ENCODE measurements at regions not wholly inside any gene's neighbourhood (a gene's known extent, or its start where the extent isn't known, plus 50 kb on each side); places are given as distances from the start of the nearest gene placed in this dataset.

DNA sequence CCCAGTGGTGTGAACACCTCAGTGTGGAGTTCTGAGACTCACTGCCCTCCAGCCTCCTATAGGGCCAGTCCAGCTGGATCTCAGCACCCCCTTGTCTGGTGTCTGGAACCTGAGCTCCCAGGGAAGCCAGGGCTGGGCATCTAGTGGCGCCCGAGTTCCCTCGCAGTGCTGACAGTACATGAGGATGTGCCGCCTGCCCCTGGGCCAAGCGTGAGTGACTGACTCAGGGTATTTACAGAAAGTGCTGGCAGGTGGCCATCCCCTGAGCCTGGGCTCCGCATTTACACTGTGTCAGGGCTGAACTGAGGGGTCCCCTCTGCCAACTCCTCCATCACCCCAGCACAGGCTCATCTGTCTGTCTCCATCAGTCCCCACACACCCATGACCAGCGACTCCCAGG lies 185.3 kb downstream of the BRD1 start:
- no peak overlapping the region for H3K4me3 ChIP-seq (ENCODE audit: low read depth, low read length)

DNA sequence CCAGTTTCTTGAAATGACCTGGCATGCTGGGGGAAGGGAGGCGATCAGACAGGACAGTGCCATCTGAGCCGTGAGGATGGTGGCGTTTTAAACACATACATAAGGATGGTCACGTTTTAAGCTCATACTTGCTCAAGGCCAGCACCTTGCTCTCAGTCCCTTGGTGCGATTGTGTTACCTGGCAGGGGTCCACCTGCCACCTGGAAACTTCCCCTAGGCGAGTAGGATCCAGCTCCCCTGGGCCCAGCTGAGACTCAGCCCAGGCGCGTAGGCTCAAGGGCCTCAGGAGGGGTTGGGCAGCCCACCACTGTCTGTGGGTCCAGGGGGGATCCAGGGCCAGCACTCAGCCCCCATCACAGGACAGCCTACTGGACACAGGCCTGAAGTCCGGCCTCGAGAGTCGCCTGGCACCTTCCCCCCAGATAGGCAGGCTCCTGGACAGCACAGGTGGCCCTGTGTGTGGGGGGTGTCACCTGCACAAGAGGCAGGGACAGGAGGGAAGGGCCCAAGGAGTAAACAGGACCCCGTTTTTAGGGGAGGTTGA lies 185.8 kb downstream of the BRD1 start:
- H3K4me3 ChIP-seq (ENCODE audit: low read depth, low read length): no peak overlapping the region

DNA sequence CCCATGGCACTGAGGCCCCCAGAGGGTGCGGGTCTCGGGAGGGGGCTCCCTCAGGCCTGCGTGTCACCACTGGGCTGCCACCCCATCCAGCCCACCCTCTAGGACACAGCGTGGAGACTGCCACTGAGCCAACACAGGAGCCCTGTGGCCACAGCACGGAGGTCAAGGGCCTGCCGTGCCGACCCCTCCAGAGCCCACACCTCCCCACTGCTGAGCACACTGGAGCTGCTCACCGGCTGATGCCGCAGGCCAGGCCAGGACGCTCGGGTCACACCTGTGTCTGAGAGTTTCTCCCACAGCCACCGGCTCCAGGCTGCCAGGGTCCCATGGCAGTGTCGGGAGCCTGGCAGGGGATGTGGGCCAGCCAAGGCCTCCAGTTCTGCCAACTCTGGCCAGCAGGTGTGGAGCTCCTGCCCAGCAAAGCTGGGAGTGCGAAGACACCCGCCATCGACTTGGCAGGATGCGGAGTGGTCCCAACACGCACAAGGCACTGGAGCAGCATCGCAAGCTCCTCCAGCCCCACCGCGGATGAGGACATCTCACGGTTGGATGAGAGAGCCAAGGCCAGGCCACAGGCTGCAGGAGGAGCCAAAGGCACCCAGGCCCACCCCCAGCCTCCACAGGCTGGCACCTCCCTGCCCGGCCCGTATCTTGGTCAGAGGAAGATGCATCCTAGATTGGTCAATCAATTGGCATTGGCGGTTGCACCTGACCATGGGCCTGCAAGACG lies 187.1 kb downstream of the BRD1 start:
- no peak overlapping the region for H3K4me3 ChIP-seq (ENCODE audit: low read depth, low read length)

DNA sequence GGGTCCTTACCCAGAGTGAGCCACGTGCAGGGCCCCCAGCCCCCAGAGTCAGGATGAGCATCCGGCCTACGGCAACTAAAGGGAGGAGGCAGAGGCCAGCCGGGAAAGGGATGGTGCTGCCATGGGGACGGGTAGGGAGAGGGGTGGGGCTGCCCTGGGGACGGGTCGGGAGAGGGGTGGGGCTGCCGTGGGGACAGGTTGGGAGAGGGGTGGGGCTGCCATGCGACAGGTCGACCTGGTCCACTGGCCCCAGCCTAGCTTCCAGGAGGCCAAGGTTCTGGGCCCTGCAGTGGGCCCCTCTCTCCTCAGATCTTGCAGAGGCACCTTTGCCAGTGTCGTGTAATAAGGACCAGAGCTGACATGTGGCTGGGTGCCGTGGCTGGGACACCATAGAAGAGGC lies 187.7 kb downstream of the BRD1 start:
- H3K4me3 ChIP-seq (ENCODE audit: low read depth, low read length): no peak overlapping the region

DNA sequence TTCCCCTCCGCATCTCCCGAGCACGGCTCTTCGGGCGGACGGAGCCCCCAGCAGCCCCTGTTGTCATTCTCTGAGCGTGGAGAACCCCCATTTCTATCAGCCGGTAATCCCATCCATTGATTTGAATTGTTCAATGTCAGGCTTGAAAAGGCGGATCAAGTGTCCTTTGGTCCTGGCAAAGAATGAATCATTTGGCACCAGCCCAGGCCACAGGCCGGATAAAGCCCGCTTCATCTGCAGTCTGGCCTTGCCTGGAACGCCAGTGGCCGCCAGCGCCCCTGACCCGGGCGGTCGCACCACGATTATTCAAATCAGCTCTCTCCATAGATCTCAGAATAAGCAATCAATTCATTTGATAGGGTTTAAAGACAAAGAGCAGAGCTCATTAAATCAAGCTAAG lies 188.9 kb downstream of the BRD1 start:
- no peak overlapping the region for H3K4me3 ChIP-seq (ENCODE audit: low read depth, low read length)

DNA sequence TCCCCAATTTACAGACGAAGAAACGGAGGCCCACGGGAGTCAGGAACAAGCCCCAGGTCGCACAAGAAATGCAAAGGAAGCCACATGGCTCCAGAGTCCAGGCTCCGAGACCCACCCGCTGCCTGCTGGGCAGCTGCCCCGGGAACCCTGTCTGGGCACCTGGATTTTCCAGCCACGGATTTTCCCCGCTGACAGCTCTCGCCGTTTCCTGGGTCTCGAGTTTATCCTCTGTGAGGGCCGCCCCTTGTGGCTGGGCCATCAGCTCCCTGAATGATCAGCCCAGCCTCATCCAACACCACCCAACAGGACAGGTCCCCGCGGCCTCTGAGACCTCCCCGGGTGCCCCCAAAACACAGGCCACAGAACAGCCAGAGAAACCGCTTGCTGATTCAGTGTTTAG lies 189.7 kb downstream of the BRD1 start:
- H3K4me3 ChIP-seq (ENCODE audit: low read depth, low read length): no peak overlapping the region

DNA sequence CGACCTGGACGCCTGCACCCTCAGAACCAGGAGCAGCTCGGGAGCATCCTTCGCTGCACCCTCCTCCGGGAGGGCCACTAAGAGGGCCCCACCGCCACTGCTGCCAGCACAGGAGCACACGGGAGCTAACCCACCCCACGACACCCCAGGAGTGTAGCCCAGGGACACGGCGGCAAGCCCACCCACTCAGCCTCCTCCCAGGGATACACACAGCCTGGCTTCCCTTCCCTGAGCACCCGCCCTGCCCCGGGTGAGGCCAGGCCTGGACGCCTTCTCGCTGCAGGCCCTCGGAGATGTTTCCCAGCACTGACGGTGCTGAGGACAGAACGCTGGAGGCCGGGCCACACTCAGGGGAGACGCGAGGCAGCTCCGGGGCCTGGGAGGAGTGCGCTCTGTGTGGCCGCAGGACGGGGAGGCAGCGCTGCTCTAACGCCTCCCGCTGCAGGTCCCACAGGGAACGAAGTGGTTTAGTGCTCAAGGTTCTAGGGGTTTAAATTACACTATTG lies 190.4 kb downstream of the BRD1 start:
- no peak overlapping the region for H3K4me3 ChIP-seq (ENCODE audit: low read depth, low read length)

DNA sequence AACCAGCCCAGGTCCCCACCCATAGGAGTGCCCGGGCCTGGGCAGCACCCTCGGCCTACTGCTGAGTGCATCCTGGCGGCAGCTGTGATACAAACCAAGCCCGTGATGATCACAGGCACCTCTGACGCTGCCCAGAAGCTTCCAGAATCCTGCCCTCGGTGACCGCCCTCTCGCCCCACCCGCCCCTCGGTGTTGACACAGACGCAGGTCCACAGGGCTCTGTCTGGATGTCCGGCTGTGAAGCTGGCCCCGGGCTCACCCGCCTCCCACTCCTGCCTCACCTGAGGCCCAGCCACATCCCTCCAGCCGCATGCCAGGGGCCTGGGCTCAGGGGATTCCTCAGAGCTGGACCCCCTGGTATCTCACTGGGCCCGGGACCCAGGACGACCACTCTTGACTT lies 191.0 kb downstream of the BRD1 start:
- H3K4me3 ChIP-seq (ENCODE audit: low read depth, low read length): no peak overlapping the region

DNA sequence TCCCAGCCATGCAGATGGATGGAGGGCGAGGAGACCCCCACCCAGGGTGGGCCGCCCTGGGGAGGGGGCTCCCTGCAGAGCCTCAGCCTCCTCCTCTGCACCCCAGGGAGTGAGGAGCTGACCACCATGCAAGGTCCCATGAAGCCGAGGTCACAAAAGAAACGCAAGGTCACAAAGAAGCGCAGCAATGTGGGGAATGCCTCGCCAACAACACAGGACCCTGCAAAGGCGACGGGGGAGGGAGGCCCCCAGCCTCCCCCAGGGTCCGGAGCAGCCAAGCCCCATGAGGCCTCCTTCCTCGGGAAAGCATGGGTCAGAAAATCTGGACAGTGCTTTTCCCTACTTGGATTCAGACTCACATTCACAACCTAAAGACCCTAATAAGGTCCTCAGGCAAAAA lies 191.5 kb downstream of the BRD1 start:
- H3K4me3 ChIP-seq (ENCODE audit: low read depth, low read length): no peak overlapping the region

DNA sequence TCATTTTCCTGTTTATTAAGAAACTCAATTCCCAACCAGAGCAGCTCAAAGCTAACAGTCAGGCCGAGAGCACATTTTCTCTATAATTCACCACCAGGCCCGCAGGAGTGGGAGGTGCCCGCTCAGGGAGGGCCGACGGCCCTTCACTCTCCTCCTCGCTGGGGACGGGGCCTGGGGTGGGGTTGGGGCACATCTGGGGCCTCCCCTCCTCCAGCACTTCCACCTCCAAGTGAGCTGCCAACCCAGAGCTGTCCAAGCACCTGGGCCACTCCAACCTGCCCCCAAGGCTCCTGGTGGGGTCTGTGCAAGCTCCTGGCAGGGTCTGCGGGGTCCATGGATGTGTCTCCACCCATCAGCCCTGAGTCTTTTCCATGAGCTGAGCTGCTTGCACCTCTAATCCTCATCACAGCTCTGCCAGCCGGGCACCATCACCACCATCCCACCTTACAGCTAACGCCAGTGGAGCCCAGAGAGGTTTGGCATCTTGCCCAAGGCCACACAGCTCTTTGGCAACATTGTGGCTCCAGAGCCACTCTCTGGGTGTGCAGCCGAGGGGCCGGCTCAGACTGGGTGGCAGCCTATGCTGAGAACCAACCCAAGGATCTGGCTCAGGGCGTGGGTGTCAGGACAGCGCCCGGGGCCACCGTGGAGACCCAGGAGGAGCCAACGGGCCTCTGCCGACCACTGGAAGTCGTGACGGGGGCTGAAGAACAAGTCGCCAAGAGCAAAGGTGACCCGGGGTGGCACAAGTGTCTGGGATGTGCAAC lies 193.5 kb downstream of the BRD1 start:
- H3K4me3 ChIP-seq (ENCODE audit: low read depth, low read length): no peak overlapping the region

DNA sequence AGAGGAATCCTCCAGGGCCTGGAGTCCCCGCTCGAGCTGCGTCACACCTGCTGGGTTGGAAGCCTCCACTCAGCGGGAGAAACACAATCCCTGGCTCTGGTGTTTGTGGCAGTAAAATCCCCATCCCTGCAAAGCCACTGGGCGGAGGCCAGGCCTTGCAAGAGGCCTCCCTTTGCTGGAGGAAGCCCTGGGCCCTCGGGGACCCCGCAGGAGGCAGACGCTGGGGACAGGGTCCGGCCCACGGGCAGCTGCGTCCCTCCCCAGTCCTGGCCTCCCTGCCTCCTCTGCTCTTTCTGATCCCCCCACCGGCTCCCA lies 194.7 kb downstream of the BRD1 start:
- no peak overlapping the region for H3K4me3 ChIP-seq (ENCODE audit: low read depth, low read length)

DNA sequence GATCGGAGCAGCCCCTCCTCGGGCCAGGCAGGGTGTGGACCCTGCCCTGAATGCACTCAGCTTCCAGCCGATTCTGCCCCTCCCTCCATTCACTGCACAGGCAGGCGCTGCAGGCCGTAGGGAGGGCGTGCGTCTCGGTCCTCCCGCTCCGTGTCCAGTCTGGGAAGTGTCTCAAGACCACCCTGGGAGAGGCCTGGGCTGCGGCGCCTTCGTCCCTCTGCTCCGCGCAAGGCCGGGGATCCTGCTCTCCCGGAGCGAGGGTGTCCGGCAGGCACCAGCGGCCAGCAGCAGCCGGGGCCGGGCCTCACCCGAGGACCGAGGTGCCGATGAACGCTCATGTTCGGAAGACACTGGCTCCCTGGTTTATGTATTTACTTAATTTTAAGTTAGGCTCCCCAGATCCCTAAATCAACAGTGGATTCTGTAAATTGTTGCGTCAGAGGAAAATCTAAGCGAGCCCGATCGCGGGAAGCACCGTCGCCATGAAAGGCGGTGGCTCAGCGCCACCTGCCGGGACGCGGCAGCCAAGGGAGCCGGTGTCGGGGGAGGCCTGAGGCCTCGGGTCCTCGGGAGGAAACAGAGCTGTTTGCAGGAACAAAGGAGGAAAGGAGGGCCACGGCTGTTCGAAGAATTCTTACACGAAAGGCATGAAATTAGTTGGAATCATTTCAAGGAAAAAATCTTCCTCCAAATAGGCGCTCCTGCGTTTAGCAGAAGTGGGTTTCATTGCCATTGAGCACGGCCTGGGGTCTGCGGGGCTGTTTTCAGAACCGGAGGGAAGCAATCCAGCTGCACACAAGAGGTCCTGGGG lies 195.3 kb downstream of the BRD1 start:
- H3K4me3 ChIP-seq (ENCODE audit: low read depth, low read length): peak overlapping the region; percentile 25

DNA sequence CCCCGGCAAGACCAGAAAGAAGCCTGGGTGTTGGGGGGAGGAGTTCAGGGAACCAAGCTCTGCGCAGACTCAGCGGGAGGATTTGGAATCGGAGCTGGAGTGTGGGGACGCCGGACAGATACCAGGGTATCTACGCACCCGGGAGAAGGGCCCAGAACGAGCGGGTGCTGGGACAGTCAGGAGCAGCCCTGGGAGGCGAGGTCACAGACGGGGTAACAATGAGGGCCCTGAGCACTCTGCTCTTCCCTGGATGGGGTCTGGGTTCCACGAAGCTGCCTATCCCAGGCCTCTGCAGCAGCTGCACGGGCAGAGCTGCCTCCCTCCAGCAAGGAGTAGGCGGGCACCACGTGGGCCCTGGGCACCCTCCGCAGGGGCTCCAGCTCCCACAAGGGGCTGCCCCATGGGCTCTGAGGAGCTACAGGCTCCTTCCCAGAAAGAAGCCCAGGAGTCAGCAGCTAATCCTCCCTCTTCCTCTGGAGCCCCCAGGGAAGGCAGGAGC lies 197.2 kb downstream of the BRD1 start:
- no peak overlapping the region for H3K4me3 ChIP-seq (ENCODE audit: low read depth, low read length)

DNA sequence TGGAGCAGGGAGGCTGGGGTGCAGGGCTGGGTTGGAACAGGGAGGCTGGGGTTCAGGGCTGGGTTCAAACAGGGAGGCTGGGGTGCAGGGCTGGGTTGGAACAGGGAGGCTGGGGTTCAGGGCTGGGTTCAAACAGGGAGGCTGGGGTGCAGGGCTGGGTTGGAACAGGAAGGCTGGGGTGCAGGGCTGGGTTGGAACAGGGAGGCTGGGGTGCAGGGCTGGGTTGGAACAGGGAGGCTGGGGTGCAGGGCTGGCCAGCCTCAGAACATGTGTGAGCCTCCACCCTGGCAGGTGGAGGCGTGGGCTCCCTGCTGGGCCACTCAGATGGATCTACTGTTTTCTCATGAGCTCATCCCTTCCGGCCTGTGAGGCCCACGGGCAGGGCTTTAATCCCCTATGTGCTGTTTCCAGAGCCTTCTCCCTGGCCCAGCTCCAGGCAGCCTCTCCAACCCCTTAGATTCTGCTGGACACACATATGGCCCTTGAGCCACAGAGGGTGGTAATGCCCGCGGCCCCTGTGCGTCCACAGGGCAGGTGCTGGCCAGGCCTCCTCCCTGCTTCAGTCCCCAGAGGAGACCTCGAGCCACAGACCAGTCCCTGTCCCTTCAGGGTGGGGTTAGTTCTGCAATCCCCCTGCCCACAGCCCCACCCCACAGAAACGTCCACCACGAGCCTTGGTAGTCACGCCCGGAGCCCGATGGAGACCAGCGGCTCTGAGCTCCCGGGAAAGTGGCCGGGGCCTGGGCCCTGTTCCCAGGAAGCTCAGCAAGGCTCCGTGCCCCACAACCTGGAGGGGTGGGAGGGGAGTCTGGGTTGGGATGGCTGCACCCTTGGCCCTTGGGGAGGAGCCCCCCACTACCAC lies 197.9 kb downstream of the BRD1 start:
- H3K4me3 ChIP-seq (ENCODE audit: low read depth, low read length): no peak overlapping the region

DNA sequence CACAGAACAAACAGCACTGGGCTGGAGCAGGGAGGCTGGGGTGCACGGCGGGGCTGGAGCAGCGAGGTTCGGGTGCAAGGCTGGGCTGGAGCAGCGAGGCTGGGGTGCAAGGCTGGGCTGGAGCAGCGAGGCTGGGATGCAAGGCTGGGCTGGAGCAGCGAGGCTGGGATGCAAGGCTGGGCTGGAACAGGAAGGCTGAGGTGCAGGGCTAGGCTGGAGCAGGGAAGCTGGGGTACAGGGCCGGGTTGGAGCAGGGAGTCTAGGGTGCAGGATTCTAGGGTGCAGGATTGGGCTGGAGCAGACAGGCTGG lies 198.5 kb downstream of the BRD1 start:
- no peak overlapping the region for H3K4me3 ChIP-seq (ENCODE audit: low read depth, low read length)

DNA sequence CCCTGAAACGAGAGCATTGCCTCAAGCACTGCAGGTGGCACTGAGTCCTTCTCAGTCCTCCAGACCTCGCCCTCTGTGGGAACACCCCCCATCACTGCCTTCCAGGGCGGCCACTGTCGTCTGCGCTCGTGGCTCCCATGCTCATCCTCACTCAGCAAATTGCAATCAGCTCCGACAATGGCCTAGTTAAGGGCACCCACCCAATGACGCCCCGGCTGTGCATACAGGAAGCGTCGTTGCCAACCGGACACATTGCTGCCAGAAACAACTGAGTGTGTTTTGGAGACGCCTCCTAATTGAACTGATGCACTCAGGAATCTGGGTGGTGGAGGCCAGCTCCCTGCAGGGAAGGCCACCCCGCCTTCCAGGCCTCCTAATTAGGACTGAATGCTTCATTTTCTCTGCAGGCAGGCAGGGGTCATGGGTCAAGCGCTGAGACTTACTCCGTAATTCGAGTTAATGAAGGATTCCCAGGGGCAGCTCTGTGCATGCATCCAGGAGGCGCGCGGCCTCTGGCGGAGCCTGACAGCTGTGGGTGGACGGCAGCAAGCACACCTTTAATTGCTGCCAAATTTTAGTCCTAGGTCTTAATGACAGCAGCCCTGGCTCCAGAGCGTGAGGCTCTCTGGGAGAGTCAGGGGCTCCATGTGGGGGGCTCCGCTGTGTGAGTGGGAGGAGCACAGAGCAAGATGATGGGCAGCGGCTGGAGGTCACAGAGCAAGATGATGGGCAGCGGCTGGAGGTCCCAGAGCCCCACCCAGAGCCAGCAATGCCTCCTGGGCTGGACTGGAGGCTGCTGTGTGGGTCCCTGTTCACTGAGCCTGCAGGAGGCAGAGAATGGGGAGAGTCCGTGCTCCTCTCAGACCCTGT lies 199.0 kb downstream of the BRD1 start:
- no peak overlapping the region for H3K4me3 ChIP-seq (ENCODE audit: low read depth, low read length)

DNA sequence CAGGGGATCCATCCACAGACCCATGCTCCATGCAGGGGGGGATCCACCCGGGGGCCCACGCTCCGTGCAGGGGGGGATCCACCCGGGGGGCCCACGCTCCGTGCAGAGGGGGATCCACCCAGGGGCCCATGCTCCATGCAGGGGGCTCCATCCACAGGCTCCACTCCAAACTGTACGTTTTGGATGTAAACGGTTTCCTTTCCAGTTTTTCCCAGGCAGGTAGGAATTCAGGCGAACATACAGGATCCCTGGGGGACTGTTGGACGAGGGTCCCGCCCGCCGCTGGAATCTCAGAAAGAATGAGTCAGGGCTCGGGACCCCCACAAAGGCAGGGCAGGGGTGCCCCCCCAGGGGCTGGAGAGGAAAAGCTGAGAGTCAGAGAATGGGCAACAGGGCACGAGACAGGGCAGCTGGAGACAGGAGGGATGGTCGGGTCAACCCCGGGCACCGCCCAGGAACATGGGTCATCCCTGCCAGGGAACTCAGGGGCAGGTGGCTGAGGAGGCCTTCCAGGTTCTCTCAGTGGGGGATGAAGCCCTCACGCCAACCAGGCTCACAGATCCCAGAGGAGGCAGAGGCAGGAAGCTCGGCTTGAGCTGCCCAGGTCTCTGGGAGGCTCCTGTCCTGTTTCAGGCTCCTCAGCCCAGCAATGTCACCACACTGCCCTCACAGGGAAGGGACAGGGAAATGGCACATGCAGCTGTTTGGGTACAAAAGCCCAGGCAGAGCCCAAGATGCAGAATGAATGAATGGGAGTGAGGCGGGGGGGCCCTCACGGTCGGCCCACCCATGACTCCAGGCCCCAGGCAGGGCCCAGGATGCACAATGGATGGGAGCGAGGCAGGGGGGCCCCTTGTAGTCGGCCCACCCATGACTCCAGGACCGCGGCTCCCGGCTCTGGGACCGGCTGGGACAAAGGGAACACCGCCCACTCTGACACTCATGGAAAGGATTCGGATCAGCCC lies 200.2 kb downstream of the BRD1 start:
- no peak overlapping the region for H3K4me3 ChIP-seq (ENCODE audit: low read depth, low read length)
